ENCODE measurements at regions not wholly inside any gene's neighbourhood (a gene's known extent, or its start where the extent isn't known, plus 50 kb on each side); places are given as distances from the start of the nearest gene placed in this dataset.

DNA sequence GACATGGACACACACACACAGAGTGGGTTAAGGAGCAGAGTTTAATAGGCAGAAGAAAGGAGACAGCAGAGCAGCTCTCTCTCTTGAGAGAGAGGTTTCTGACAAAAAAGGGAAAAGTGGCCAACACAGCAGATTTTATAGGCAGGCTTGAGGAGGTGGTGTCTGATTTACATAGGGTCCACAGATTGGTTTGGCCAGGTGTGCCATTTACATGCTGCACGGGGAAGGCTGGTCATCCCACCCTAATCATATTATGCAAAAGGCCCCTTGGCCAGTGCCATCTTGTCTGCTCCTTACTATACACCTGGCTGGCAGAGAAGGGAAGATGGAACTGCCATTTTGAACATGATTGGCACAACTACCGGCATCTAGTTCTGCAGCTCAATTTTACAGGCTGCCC, 240.8 kb downstream of the NPR3 start:
- TF ChIP-seq SUZ12 (IDR thresholded peaks at IDR 0.05; ENCODE audit: extremely low read depth, insufficient read depth, insufficient read length), result no peak
- TF ChIP-seq YY1 (IDR thresholded peaks at IDR 0.05; ENCODE audit: insufficient read depth, insufficient read length), result no peak
